MV-4-11 (cell line): ENCODE measurements at regions not wholly inside any gene's neighbourhood (a gene's known extent, or its start where the extent isn't known, plus 50 kb on each side); places are given as distances from the start of the nearest gene placed in this dataset.

Experiments used
- DNase-seq: peaks from one replicate; lab custom pipeline; 2025; lab: John Stamatoyannopoulos, UW

DNA sequence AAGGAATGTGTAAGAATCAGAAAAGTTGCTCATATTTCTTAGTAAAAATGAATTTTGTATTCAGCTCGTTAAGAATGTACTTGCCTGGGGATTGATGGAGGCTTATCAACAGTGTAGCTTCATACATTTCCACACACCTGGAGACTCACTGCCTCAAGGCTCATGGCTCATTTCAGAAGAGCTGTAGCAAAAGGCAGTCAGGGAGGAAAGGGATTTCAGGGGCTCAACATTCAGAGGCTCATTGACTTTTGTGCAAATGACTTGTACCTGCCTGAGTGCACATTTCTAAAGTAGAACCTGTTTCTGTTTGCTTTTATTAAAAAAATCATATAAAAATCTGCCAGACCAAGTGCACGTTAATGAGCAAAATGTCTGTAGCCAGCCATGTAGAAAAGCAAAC lies 304.4 kb downstream of the KCNS3 start:
- DNase-seq, result no peak

DNA sequence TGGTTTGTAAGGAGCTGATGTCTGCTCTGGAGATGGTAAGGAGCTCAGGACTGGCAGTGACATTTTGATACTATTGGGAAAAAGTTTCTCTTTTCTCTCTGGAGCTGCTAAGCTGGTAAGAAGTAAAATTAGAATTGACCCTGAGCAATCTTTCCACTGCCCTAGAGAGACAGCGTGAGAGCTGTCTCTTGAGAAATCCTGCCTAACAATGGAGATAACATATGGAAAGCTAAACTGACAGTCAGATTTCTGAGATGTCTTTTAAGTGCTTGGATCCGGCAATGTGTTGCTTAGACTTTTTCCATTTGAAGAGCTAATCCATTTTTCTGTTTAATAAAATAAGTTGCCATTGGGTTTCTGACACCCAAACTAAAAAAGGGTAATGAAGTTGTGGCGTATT lies 302.4 kb downstream of the KCNS3 start:
- no peak for DNase-seq

DNA sequence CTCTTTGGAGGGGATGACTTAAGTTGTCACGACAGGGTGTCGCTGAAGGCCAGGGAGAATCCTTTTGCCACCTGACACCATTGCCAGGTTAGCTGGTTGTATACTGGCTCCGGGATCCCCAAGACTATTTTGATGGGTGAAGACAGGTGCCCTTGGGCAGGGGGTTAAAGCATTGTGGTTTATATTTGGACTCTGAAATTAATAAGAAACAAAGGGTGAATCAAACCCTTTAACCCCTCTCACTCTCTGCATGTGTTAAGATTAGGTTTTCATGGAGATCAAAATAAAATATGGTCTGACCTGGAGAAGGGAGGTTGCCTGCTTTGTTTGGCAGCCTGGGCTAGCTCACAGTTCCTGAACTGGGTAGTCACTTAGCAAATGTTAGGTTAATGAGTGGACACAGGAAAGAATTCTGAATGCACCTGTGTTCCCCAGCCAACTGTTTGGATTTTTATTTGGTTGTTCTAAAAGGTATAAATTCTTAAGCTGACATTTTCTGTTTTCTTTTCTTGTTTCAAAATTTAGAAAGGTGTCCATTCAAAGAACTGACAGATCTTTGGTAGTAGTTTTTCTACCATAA lies 301.7 kb downstream of the KCNS3 start:
- DNase-seq, result no peak

DNA sequence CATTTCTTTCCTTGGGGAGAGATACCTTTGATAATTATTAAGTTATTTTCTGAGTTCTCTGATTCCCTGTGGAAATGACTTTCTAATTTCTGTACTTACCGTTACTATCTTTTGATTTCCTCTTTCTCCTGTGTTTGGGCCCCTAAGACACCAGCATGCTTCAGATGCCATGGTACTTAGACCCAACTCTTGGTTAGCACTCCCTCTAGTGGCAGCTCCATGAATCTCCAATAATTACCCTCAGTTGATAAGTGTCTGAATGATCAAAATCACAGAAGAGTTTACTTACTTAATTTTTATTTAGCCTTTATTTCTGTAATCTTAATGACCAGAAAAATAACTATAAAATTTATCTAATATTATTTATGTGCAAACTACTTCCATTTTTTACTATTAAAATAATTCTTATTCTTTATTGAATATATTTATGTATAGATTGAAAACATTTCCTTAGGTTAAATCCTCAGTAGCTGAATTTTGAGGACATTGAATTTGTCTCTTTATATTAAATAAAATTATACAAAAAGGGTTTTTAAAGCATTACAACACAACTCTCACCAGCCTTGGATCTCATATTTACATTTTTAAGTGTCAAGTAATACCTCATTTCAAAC lies 300.4 kb downstream of the KCNS3 start:
- DNase-seq, result peak; percentile 62

DNA sequence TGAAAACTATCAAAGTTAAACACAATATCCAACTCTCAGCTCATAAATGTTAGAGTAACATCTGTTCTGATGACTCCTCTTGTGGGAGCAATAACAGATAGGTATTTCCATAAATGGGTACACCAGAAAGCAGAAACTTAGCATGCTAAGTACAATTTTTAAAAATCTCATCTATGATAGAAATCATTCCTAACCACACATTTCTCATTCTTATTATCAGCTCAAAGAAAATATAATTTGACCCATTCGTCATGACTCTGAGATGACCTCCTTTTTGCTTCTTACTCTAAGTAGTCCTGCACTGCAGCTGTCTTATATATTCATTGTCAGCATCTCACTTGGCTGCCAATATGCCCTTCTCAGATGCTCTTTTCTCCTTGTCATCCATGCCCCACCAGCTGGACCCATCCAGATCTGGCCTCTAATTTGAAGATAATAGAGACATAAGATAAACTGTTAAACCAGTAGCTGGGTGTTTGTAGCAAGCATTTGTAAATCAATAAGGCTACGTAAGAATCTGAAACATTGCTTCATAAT lies 298.3 kb downstream of the KCNS3 start:
- DNase-seq, result no peak

DNA sequence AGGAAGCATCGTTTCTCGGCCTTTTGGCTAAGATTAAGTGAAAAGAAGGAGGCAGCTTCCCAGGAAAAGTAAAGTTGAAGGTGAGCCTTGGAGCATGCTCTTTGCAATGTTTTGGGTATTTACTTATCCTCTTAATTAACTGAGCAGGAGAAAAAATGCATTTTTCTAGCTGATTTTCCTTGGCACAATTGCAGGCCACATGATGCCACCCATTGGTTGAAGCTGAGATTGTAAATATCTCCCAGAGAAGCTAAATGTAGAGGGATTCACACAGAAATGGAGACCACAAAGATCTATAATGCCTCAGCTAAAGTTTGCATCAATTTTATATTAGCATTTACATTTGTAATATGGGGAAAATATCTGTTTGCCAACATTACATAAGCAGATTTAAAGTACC lies 294.1 kb downstream of the KCNS3 start:
- no peak for DNase-seq

DNA sequence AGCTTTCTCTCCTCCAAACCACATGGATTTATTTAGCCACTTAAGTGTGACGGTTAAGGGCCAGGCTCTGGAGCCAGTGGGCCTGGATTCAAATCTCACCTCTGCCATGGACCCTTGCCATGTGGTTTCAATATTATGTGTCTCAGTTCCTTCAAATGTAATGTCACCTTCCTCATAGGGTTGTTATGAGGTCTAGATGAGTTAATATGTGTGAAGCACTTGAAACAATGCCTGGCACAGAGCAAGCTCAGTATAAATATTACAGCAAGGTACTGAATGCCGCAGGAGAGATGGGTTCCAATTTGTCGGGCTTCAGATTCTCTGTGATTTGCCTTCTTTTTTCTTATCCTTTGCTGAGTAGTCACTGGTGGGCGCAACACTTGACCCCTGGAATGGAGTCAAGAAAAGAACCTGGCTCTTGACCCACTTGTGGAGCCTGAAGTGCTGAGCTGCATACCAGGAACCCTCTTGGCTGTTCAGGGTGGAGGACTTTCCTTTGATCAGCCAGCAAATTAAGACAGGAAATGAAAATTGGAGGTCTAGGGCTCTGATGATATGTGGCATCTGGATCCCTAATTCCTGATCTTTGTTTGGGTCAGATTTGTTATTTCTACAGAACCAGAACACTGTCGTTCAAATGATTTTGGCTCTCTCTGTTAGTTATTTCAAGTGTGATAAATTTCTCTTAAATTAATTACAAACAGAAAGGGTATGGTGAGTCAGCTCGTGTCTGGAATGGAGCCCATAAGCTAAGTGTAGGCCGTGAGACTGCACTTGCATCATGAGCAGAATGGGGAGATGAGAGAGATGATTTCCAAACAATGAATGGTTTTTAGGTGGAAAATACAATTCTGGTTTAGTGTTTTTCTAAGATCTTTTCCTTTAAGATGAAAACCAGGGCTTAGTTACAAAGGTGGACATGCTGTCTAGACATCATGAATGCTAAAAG lies 293.0 kb downstream of the KCNS3 start:
- no peak for DNase-seq

DNA sequence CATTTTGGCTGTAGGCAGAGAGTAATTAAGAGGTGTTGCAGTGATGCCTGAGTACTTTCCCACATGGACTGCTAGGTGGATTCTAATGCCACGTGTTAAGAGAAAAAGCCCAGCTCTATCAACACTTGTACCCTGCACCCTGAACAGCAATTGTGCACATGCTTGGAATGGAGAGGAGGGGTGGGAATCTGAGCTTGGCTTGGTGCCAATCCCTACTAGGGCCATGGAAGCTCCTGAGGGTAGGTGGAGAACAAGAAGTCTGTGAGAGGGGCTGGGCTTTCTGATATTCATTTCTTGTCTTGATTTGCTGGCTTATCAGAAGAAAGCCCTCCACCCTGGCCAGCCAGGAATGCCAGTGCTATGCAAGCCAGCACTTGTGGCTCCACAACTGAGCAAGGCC lies 292.2 kb downstream of the KCNS3 start:
- no peak for DNase-seq

DNA sequence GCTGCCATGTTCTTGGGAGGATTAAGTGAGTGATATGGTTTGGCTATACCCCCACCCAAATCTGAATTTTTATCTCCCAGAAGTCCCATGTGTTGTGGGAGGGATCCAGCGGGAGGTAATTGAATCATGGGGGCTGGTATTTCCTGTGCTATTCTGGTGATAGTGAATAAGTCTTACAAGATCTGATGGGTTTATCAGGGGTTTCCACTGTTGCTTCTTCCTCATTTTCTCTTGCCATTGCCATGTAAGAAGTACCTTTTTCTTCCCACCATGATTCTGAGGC lies 291.4 kb downstream of the KCNS3 start:
- DNase-seq, result no peak

DNA sequence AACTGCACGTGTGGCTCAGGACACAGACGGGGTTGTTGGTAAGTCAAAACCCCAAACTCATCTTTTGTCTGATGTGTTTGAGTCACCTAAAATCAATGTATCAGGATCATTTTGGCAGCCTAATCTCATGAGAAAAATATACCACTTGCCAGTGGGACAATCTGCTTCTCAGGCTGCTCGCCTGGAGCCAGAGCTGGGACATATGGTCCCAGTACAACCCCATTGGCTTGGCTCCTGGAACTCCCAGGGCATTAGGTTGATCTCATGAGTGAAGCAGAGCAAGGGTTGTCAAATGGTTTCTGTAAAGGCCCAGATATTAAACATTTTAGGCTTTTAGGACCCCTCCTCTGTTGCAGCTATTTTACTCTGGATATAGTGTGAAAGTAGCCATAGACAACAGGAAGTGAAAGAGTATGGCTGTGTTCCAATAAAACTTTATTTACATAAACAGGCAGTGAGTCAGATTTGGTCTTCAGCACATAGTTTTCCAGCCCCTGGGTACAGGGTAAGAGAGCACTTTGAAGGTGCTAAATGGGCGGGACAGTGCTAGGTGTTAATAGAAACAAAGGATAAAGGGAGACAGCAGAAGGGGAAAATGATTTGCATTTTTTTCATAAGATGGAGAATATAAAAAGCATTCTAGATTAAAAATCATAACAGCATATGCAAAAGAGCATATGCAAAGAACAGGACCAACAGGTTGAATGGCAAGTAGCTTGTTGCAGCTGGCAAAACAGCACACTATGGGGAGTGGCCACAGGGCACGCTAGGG lies 290.8 kb downstream of the KCNS3 start:
- DNase-seq, result no peak

DNA sequence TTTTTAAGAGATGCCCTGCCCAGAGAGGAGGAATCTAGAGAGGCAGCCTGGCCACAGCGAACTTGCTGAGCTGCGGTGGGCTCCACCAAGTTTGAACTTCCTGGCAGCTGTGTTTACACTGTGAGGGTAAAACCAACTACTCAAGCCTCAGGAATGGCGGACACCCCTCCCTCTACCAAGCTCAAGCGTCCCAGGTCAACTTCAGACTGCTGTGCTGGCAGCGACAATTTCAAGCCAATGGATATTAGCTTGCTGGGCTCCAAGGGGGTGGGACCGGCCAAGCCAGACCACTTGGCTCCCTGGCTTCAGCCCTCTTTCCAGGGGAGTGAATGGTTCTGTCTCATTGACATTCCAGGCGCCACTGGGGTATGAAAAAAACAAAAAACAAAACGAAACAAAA lies 289.4 kb downstream of the KCNS3 start:
- DNase-seq, result no peak

DNA sequence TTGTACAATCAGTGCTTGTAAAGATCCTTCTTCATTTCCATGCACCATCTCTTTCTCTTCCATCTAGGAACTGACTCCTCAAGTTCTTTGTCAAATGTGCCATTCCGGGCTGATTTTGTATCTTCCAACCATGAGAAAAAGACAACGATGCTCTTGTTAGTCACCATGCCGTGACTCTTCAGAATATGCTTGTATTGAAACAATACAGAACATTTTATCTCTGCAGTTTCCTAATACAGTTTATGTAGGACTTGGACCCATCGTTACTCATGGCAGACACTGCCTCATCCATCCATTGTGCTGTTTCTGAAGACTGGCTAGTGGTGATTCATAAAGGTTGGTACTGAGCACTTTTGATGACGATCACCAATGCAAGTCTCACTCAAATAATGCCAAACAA lies 283.2 kb downstream of the KCNS3 start:
- no peak for DNase-seq

DNA sequence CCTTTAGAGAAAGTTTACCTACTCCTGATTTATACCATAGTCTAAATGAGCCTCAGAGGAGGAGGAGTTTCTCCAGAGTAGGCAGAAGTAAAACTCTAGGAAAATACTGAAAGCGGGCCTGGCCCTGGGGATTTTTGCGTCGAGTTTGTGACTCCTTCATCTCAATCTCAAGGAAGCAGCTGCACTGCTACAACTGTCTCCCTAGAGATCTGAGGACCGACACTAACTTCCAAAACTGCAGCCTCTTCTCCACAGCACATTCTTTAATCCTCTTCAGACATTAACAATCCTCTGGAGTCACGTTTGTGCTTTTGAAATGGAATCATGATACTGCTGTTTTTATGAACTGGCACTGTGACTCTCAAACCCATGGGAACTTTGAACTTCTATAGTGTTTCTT lies 281.4 kb downstream of the KCNS3 start:
- no peak for DNase-seq

DNA sequence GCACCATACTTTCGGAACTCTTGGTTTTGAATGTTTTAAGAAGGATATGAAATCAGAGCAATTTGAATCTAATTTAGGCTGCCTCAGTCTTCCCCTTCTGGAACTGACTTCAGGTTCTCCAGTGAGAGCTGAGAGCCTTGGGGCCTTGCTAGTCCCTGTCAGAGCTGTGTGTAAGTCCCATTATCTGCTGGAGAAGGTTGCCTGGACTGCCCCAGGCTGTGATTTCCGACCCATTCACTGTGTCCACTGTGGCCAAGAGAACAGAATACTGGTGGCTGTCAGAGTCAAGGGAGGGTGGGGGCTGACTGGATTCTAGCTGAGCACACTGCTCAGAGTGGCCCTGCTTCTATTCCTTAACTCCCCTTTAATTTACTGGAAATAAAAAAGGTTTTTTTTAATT lies 278.0 kb downstream of the KCNS3 start:
- DNase-seq, result no peak

DNA sequence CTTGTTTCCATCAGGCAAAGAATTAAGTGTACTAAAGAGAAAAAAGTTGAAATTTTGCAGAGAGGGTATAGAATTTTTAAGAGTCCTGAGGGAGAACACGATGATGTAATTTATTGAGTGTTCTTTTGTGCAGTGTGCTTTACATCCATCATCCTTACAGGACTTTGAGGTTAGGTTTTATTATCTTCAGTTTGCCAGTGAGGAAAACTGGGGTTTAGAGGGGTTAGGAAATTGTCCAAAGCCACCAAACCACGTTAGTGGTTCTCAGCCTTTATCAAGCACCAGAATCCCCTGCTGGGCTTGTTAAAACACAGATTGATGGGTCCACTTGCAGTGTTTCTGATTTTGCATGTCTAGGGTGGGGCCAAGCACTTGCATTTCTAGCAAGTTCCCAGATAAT lies 277.5 kb downstream of the KCNS3 start:
- DNase-seq, result no peak

DNA sequence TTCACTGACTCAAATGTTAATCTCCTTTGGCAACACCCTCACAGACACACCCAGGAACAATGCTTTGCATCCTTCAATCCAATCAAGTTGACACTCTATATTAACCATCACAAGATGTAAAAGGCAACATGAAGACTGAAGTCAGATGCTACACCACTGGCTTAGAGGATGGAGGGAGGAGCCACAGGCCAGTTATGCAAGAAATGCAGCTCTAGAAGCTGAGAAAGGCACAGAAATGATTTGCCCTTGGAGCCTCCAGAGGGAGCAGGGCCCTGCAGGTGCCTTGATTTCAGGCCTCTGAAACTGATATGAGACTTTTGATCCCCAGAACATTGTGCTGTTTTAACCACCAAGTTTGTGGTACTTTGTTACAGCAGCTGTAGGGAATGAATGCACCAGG lies 276.3 kb downstream of the KCNS3 start:
- no peak for DNase-seq

DNA sequence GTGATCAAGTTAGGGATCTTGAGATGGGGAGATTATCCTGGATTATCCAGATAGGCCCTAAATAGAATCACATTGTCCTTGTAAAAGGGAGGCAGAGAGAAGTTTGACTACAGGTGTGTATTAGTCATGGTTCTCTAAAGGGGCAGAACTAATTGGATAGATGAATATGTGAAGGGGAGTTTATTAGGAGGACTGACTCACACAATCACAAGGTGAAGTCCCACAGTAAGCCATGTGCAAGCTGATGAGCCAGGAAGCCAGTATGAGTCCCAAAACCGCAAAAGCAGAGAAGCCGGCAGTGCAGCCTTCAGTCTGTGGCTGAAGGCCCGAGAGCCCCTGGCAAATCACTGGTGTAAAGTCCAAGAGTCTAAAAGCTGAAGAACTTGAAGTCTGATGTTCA lies 275.8 kb downstream of the KCNS3 start:
- no peak for DNase-seq

DNA sequence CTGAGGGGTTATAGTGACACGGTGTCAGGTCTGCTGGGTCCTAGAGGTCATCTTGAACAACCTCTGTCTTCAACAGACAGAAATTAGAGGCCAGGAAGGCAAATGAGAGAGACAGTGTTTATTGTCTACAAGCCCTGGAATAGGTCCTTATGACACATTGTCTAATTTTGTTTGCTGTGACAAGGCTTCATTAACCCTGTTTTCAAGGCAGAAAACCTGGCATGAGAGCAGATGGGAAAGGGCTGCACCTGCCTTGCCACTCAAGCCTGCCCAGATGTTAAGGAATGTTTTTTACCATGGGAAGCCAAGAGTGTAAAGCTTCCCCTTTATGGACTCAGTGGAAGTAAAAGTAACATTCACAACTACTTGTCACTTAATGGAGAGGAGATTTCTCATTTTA lies 275.3 kb downstream of the KCNS3 start:
- no peak for DNase-seq

DNA sequence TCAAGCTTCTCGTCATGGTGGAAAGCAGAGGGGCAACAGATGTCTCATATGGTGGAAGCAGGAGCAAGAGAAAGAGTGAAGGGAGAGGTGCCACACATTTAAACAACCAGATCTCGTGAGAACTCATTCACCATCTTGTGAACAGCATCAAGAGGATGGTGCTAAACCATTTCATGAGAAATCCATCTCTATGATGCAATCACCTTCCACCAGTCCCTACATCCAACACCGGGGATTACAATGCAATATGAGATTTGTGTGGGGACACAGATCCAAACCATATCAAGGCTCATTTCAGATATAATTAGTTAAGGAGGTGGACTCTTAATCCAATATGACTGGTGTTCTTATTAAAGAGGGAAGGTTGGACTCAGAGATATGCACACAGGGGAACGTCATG lies 272.8 kb downstream of the KCNS3 start:
- DNase-seq, result no peak

DNA sequence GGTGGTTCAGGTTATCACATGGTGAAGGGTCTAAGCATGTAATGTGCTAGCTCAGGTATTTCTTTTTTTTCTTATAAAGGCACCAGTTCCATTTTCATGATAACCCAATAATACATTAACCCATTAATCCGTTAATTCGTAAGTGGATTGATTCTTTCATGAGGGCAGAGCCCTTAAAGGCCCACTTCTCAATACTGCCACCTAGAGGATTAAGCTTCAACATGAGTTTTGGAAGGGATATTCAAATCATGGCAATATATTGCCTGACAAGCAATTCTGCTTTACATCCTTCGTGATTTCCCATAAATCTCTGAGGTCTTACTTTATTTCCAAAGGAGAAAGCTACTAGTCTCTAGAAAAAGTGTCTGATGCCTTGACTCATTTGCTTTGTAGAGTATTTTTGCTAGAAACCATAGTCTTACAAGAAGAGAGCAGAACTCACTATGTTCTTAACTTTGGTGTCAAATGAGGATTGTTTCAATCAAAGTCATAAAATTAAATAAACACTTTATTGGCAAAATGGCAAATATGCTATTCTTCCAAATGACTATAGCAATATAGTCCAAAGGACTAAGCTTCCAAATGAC lies 271.3 kb downstream of the KCNS3 start:
- DNase-seq, result peak; percentile 46

DNA sequence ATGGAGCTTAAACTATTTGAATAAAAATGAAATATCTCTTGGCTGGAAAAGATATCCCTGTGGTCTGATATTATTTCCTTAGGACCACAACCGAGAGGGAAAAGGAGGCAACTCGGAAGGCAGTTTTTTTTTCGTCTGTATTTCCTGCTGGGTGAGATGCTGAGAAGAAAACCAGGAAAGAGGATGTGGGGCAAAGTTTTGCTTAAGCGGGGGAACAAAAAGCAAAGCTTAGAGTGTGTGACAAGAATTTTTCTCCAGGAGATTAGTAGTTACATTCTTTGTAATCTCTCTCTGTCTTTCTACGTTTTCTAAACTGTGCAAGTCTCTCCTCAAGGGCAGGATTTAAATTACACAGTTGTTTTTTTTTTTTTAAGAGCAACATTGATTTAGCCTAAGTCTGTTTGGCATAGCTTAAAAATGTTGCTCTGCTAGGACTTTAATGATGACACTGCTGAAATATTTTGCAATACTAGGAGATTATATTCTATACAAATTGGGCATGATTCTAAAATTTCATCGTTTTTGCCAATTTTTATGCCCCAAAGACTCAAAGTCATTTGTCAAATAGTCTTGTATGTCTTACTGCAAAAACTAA lies 258.5 kb downstream of the KCNS3 start:
- peak; percentile 4 for DNase-seq

DNA sequence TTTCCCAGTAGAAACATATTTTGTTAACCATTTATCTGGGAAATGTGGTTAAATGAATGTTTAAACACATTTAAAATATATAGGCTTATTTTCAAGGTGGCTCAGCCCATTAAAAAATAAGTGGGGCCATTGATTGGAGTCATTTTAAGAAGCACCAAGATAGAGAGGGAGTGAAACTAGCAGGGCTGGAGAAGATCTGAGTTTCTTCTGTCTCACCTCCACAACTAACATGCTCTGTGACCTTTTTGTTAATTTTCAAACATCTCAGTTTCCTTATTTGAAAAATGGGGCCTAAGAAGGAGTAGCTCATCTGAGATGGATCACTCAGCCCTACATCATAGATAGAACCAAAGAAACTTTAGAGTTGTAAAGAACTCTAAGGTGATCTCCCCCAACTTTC lies 254.8 kb downstream of the KCNS3 start:
- no peak for DNase-seq
